GM19467 (cell line): ENCODE measurements at regions not wholly inside any gene's neighbourhood (a gene's known extent, or its start where the extent isn't known, plus 50 kb on each side); places are given as distances from the start of the nearest gene placed in this dataset.
"Not testable (repeated sequence)": the region's sequence is repeated elsewhere in the genome, so short reads cannot be mapped to it uniquely, and the experiment has no call there.

ENCODE experiments used
- ATAC-seq: cut with Tn5 transposase; IDR thresholded peaks from one replicate; pipeline ENCODE4 v1.9.1; 2021; ENCODE audit warnings: mild to moderate bottlenecking, moderate library complexity; ENCODE audit not compliant: unreplicated experiment

DNA sequence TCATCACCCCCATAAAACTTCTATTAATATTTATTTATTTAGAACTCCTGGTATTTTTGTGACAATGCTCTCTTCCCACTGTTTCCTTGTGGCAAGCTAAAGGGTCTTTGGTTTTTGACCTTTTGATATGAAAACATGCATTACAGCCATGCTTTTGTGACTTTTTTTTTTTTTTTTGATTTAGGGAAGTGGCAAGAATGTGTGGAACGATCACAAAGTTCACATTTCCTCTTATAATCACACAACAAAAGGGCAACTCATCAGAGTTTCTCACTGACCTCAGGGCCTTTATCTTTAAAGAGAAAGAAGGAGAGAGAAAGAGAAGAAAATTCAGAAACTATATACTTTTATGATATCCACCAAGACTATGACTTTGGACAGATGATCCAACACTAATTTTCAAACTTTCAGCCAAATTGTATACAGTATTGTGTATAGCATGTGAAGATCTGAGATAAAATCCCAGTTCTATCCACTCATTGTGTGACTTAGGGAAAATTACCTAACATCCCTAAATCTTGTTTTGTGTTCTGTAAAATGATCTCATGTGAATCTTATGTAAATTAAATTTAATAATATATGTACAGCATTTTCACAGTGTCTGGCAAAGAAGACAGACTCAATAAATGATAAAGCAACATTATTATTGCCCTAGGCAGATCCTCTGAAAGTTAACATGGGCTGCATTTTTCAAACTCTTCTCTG lies 106.8 kb upstream of the MARCKS start:
- ATAC-seq, result no peak

DNA sequence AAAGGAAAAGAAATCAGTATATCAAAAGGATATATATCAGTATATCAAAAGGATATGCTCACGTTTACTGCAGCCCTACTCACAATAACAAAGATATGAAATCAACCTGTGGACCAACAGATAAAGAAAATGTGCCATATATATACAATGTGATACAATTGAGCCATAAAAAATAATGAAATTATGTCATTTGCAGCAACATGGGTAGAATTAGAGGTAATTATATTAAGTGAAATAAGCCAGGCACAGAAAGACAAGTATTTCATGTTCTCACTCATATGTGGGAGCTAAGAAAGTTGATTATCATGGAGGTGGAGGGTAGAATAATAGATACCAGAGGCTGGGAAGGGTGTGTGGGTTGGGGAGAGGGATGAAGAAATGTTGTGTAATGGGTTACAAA lies 102.9 kb upstream of the MARCKS start:
- no peak for ATAC-seq

DNA sequence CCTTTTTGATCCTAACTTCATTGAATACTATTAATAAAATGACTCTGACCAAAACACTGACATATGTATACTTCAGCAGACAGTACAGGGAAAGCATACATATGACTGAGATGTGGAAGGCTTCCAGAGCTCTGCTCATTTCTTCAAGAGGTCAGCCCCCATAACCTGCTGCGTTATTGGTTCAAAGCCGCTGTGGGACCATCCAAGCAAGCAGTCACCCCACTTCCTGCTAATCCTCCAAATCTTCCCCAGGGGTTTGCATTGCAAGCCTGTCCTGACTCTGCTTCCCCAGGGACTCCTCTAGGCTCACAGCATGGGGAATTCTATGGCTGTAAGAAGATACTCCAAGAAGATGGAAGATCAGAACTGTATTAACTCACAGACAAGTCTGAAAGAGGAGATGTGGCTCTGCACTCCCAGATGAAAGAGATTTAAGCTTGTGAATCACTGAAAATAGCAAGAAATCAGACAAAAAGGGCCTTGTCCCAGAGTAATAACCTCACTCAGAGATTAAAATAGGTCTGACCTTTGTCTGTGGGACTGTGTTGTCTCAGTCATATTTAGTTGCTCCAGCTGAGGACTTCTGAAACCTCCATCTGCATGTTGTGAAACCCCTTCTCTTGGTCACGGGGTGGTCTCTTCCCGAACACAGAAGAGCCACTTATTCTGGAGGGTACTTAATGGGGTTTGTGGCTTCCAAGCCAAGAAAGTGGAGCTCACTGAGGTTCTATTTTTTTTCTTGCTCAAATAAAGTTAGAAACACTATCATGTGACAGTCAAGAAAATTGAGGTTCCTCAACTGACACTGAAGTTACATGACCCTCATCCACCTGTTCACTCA lies 101.5 kb upstream of the MARCKS start:
- peak; percentile 74 for ATAC-seq

DNA sequence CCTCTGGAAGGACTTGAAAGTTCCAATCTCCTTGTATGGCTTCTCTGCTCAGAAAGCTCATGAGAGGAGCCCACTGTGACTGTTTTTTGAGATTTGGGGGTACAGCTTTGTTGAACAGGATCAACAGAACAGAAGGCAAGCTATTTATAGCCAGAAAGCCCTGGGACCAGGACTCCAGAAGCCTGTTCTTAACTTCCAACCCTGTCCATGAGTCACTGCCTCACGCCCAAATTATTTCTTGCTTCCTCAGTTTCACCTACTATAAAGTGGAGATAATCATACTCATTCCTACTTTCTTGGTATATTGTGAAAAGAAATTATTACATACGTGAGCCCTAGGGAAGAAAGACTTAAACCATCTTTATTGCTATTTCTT lies 100.9 kb upstream of the MARCKS start:
- no peak for ATAC-seq

GRCh38 chr6:113758214-113758613 lies 98.9 kb upstream of the MARCKS start:
- ATAC-seq, result no peak

- ATAC-seq, result no peak
These were observed 98.1 kb upstream of the MARCKS start for GRCh38 chr6:113758826-113759574.

- no peak for ATAC-seq
These were observed 94.5 kb upstream of the MARCKS start for GRCh38 chr6:113762641-113763040.

GRCh38 chr6:113763311-113763766 lies 93.8 kb upstream of the MARCKS start:
- ATAC-seq, result peak; percentile 11

DNA sequence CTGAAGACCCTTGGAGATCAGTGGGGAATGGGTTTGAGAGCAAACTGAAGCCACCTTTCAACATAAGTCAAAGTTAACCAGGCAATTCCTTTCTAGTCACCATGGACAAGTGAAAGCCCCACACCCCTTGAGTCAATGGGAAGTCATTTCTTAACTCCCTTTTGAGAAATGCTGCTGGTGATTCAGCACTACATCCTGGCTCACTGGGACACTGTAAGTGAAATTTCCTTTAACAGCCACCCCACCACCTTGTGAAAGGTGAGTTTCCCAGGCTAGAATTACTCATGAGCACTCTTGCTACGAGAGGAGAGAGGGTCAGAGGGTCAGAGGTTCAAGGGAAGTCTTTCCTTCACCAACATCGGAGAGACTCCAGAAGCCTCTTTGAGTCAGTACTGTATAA lies 93.3 kb upstream of the MARCKS start:
- peak; percentile 42 for ATAC-seq

DNA sequence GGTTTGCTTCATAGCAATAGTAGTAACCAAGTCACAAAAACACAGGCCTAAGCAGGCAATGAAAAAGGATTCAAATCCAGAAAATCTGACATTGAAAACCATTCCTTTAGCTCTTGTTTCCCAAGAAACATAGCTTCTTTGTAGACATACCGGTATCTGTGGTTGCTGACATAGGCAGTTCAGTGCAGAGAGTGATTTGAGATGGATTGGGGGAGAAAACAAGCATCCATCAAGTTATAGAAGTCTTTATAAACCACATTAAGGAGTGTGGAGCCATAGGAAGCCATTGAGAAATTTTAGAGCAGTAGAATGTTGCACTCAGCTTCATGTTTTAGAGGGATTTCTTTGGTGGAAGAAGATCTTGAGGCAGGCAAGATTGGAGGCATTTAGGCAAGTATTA lies 91.2 kb upstream of the MARCKS start:
- no peak for ATAC-seq

DNA sequence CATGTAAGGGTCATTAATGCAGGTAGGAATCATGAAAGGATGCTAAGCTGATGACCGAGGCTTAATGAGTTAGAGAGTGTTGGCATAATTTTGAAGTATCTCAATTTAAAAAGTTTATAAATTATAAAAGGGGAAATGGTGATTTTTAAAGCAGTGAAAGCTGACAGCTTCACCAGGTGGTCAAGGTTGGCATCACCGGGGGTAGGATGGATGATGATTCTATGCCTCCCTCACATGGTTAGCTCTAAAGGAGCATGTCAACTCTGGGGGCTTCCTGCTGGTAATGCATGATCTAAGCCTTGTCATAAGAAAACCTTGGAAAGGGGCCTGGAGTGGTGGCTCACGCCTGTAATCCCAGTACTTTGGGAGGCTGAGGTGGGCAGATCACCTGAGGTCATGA lies 89.2 kb upstream of the MARCKS start:
- ATAC-seq, result no peak

GRCh38 chr6:113772961-113773360 lies 84.2 kb upstream of the MARCKS start:
- no peak for ATAC-seq

DNA sequence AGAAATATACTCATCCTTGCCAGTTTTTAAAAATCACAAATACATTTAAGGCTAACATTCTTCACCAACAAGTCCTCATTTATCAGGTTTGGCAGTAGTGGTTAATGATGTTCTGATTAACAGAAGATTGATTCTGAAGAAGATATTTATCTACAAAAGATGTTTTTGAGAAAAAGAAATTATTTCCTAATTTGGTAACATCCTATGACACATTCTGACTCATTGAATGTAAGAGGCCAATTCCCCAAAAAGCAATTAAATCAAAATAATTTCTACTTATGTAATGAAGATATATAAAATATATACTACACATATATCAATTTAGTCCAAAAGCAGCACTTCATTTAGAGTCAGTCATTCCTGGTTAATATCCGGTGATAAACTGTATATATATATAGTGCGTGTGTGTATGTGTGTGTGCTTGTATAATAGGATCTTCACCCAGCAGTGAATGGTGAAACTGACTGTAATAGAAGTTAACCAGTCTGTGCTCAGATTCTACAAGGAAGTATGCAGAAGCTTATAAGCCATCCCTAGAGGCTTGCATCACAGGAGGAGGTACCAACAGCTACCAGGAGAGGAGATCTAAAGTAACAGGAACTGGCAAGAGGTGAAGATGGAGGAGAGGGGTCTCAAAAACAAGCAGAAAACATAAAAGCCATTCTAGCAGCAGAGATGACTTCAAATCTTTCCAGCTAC lies 82.9 kb upstream of the MARCKS start:
- no peak for ATAC-seq

- no peak for ATAC-seq
These were observed 80.1 kb upstream of the MARCKS start for GRCh38 chr6:113776998-113777397.

GRCh38 chr6:113777601-113778000 lies 79.5 kb upstream of the MARCKS start:
- no peak for ATAC-seq

- ATAC-seq, result no peak
These were observed 77.5 kb upstream of the MARCKS start for GRCh38 chr6:113779656-113780055.

- no peak for ATAC-seq
These were observed 74.5 kb upstream of the MARCKS start for GRCh38 chr6:113782636-113783035.

DNA sequence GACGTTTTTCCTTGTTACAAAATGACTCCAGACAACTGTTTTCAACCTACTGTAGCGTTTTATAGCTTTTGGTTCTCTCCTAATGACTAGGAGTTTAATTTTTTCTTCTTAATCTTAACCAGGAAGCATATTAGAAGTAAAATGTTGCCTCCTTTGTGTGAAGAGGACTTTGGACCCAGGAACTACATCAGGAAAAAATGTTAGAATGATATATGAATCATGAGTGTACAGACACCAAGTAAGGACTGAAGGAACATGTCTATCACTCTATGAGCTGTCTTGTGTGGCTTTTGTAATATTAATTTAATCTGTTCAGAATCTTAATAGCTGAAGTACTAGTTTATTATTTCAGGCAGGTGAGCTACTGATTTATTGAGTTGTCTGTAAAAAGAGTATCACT lies 71.0 kb upstream of the MARCKS start:
- ATAC-seq, result no peak

DNA sequence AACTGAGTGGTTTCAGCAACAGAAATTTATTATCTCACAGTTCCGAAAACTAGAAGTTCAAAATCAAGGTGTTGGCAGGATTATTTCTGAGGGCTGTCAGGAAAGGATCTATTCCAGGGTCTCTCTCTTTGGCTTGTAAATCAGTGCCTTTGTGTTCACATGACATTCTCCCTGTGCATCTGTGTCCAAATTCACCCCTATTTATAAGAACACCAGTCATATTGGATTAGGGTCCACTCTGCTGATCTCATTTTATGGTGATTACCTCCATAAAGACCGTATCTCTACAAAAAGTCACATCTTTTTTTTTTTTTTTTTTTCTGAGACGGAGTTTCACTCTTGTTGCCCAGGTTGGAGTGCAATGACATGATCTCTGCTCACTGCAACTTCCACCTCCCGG lies 68.6 kb upstream of the MARCKS start:
- no peak for ATAC-seq

DNA sequence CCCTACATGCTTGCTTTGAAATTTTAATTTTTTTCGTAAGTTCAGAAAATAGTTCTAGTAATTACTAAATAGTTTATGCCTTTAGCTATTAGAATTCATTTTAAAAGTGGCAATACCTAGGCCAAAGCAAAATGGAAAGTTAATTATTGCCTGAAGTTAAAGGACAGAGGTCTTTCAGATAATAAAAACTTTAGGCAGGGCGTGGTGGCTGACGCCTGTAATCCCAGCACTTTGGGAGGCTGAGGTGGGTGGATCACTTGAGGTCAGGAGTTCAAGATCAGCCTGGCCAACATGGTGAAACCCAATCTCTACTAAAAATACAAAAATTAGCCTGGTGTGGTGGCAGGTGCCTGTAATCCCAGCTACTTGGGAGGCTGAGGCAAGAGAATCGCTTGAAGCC lies 65.9 kb upstream of the MARCKS start:
- not testable (repeated sequence) for ATAC-seq

- ATAC-seq, result not testable (repeated sequence)
These were observed 61.8 kb upstream of the MARCKS start for GRCh38 chr6:113795371-113795770.
